ENCODE measurements at regions not wholly inside any gene's neighbourhood (a gene's known extent, or its start where the extent isn't known, plus 50 kb on each side); places are given as distances from the start of the nearest gene placed in this dataset.

- TF ChIP-seq BCLAF1 (IDR thresholded peaks at IDR 0.05), result no peak
Measured at GRCh38 chr4:18923496-18924161, 902.1 kb upstream of the LCORL start (continued).

GRCh38 chr4:18917689-18918088 is 896.1 kb upstream of the LCORL start:
- Histone ChIP-seq H3K4me1 (ENCODE audit: control insufficient read depth, insufficient read depth, low read length) (no peaks in the 10 kb centered on the region), H3K27ac (ENCODE audit: control insufficient read depth, insufficient read depth) (no peak overlapping the region), H3K36me3 (ENCODE audit: control insufficient read depth in 2 of 2, insufficient read depth in 2 of 2, low read length in 1 of 2) (no peaks in the 10 kb centered on the region), H2AFZ (ENCODE audit: control insufficient read depth, low read depth, low read length) (no peak overlapping the region), H3K4me2 (ENCODE audit: control insufficient read depth, insufficient read depth) (no peak overlapping the region), H3K4me3 (no peak overlapping the region), H3K9ac (ENCODE audit: control insufficient read depth, insufficient read depth, low read length) (no peak overlapping the region), H3K79me2 (ENCODE audit: control insufficient read depth, insufficient read depth, low read length) (no peaks in the 10 kb centered on the region), H3K9me3 (replicated peaks; ENCODE audit: control insufficient read depth, insufficient read depth, low read length) (no peaks in the 10 kb centered on the region; the same call in 2 of the 3 replicates), H3K27me3 (replicated peaks in 1 of 2; ENCODE audit: control insufficient read depth in 2 of 2, insufficient read depth in 2 of 2, low read length in 1 of 2) (no peaks in the 10 kb centered on the region), H4K20me1 (ENCODE audit: control insufficient read depth, insufficient read depth) (no peaks in the 10 kb centered on the region)
- ATAC-seq, result no peak
- intact Hi-C loops (cut with micrococcal nuclease; ENCODE audit: unreplicated experiment) (no loop called here), in situ Hi-C loops (cut with MboI) (no loop called here)
- no peak for FAIRE-seq
- ChIA-PET CTCF (no interaction called here), POLR2A (no interaction called here), RAD21 (ENCODE audit: unreplicated experiment) (no interaction called here), SMC1A (ENCODE audit: uncharacterized antibody, unreplicated experiment) (no interaction called here)
- DNase-seq (ENCODE audit: low read depth, low spot score), result no peak
- BruUV-seq (replicated peaks), result no TSS peak
- no peak for TF ChIP-seq BCL3 (IDR thresholded peaks at IDR 0.05; ENCODE audit: borderline replicate concordance, insufficient read depth, low read depth, low read length, poor library complexity, severe bottlenecking)
- no peak for TF ChIP-seq ZNF207 (IDR thresholded peaks at IDR 0.05; ENCODE audit: borderline replicate concordance)
- no peak for TF ChIP-seq YY1 (IDR thresholded peaks at IDR 0.05; ENCODE audit: low read depth, low read length)
- TF ChIP-seq MAX (IDR thresholded peaks at IDR 0.05; ENCODE audit: low read depth, low read length), result no peak
- TF ChIP-seq BCLAF1 (IDR thresholded peaks at IDR 0.05), result no peak
- no peak for TF ChIP-seq E4F1 (IDR thresholded peaks at IDR 0.05; ENCODE audit: borderline replicate concordance, partially characterized antibody)
- no peak for TF ChIP-seq ZBTB4 (CRISPR knock-in tag; IDR thresholded peaks at IDR 0.05)

Data from GM12878 (cell line).